ENCODE measurements at regions not wholly inside any gene's neighbourhood (a gene's known extent, or its start where the extent isn't known, plus 50 kb on each side); places are given as distances from the start of the nearest gene placed in this dataset.
"Not testable (repeated sequence)": the region's sequence is repeated elsewhere in the genome, so short reads cannot be mapped to it uniquely, and the experiment has no call there.

DNA sequence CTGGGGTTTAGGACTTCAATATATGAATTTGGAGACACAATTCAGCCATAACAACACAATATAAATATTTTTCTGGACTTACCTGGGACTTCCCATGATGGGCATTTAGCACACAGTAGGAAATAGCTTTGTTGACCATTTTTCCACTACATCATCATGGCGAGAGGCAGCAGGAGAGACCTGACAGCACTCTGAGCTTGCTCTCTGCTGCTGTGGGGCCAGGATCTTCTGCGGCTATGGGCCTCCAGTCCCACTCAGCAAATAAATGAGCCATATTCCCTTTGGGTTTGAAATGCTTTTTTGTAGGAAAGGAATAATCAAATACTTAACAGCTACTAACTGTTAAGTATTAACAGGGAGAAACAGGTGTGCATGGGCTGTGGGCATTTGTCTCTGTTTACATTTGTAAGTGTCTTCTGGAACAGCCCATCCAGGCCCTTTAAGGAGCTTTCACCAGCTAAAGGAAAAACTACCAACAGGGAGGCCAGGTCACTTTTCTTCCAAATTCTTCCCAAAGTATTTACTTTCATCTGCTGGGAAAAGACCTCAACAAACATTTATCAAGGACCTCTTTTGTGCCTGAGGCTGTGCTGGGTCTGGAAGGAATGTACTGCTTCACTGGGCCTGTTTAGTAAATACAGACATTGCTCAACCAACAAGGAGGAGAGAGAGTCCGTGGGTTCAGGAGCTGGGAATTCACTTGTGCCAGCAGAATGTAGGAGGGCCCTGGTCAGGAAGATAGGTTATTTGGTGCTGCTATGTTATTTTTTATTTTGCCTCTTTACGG is 133.2 kb downstream of the LRIG2 start:
- CTCF ChIA-PET, result interaction anchor here (1.1 kb wide), 1 partner anchor 133 kb away, joined by 3 read pairs; the partner anchor contains the start of gene LRIG2
- H3K4me1 Mint-ChIP-seq (ENCODE audit: low read depth), result no peaks in the 10 kb centered on the region
- H3K4me3 Mint-ChIP-seq, result no peak overlapping the region
- intact Hi-C loops (cut with micrococcal nuclease), result no loop called here
- no peak for DNase-seq
- no peaks in the 10 kb centered on the region for H3K36me3 Mint-ChIP-seq
- no peaks in the 10 kb centered on the region for H3K9me3 Mint-ChIP-seq
- no peak overlapping the region for H3K27ac Mint-ChIP-seq
- peaks cover 17% of the 10 kb centered on the region for H3K27me3 Mint-ChIP-seq
- POLR2A ChIA-PET, result no interaction called here

DNA sequence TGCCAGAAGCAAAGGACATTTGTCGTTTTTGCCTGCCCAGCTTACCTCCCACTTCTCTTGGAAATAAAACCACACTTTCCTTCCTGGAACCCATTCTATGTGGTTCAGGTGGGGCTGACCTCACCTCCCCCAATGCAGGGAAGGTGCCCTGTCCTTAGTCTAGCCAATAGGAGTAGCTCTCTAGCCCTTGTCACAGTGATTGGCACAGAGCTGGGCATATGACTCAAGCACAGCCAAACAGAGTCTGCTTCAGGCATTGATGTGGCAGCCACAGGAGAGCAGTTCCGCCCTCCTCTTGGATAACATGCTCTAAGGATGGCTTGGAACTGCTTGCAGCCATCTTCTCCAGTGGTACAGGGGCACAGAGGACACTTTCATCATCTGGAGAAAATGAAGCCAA is 134.0 kb downstream of the LRIG2 start:
- ChIA-PET POLR2A (no interaction called here), CTCF (interaction anchor here (1.1 kb wide), 1 partner anchor 134 kb away, joined by 3 read pairs; the partner anchor contains the start of gene LRIG2)
- H3K9me3 Mint-ChIP-seq, result no peaks in the 10 kb centered on the region
- no peaks in the 10 kb centered on the region for H3K36me3 Mint-ChIP-seq
- intact Hi-C loops (cut with micrococcal nuclease), result no loop called here
- H3K4me3 Mint-ChIP-seq, result no peak overlapping the region
- no peak overlapping the region for H3K27ac Mint-ChIP-seq
- H3K4me1 Mint-ChIP-seq (ENCODE audit: low read depth), result no peaks in the 10 kb centered on the region
- H3K27me3 Mint-ChIP-seq, result peaks cover 21% of the 10 kb centered on the region
- DNase-seq, result no peak

DNA sequence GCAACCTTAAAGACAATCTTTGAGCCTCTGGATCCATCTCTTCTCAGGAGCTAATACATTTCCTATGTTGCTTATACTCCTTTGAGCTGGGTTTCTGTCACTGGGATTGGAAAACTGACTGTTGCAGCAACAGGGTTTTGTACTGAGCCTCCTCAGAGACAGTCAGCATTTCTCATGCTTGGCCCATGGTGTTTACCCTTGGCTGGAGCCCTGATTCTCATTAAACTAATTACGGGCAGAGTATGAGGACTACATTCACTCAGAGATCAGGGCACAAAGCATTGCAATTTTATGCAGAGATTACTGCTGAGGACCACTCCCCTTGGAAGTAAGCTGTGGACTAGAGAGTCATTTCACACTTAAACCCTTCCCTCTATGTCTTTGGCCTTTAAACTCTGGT is 134.5 kb downstream of the LRIG2 start:
- CTCF ChIA-PET, result no interaction called here
- no peaks in the 10 kb centered on the region for H3K9me3 Mint-ChIP-seq
- no peak overlapping the region for H3K4me3 Mint-ChIP-seq
- peaks cover 21% of the 10 kb centered on the region for H3K27me3 Mint-ChIP-seq
- POLR2A ChIA-PET, result no interaction called here
- H3K27ac Mint-ChIP-seq, result no peak overlapping the region
- no peak for DNase-seq
- intact Hi-C loops (cut with micrococcal nuclease), result no loop called here
- H3K36me3 Mint-ChIP-seq, result no peaks in the 10 kb centered on the region
- no peaks in the 10 kb centered on the region for H3K4me1 Mint-ChIP-seq (ENCODE audit: low read depth)

DNA sequence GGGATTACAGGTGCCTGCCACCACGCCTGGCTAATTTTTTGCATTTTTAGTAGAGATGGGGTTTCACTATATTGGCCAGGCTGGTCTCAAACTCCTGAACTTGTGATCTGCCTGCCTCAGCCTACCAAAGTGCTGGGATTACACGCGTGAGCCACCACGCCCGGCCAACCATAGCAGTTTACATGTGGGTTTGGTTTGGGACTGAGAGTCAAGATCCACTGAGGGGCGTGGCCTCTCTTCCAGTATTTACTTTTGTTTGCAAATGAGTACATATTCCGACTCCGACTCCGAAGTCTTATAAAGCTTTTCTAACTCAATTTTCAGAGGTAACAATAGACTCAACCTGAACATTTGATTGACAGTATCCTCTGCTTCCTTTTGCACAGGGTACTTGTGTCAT is 135.4 kb downstream of the LRIG2 start:
- H3K27ac Mint-ChIP-seq; H3K36me3 Mint-ChIP-seq; DNase-seq; intact Hi-C loops (cut with micrococcal nuclease); H3K4me3 Mint-ChIP-seq; H3K4me1 Mint-ChIP-seq (ENCODE audit: low read depth); CTCF ChIA-PET; POLR2A ChIA-PET; H3K9me3 Mint-ChIP-seq: not testable (repeated sequence)
- H3K27me3 Mint-ChIP-seq, result peaks cover 21% of the 10 kb centered on the region

DNA sequence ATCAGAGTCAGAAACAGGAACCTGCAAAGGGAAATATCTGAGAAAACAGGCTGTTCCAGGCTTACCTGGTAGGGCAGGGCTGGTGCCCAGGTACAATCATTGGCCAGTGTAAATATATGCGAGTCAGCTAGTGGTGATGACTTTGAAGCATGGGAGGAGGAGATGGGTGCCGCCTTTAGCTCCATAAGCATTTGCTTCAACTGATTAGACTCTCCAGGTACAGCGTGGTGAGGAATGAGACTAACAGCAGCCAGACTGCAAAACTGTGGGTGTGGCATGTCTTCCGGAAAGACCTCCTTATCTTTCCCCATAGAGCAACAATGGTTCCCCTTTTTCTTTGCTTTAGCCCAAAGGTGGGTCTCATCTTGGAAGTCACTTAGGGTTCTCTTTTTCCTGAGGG is 137.2 kb downstream of the LRIG2 start:
- CTCF ChIA-PET, result no interaction called here

DNA sequence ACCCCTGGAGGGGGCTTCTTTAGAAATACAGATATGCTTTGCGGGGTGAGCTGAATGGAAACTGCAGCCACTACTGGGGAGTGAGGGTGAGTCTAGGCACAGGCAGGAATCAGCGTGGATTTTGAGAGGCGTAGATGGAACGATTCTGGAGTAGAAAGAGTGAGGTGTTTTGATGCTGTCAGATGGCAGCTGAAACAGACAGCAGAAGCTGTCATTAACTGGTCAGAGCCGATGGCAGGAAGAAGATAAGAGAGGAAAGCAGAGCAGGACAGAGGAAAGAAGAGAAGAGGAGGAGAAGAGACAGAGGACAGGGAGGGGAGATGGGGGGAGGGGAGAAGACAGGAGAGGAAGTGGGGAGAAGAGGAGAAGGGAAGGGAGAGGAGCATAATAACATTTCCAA is 138.5 kb downstream of the LRIG2 start:
- ChIA-PET CTCF (interaction anchor here (0.5 kb wide), 1 partner anchor 766 kb away, joined by 4 read pairs; no protein-coding TSS in a partner anchor), POLR2A (no interaction called here)
- Mint-ChIP-seq H3K9me3 (peaks cover 6% of the 10 kb centered on the region), H3K27ac (no peak overlapping the region), H3K4me1 (ENCODE audit: low read depth) (no peaks in the 10 kb centered on the region), H3K36me3 (no peaks in the 10 kb centered on the region), H3K27me3 (peaks cover 14% of the 10 kb centered on the region), H3K4me3 (no peak overlapping the region)
- intact Hi-C loops (cut with micrococcal nuclease), result no loop called here
- no peak for DNase-seq

More for the DNA sequence above, 137.2 kb downstream of the LRIG2 start:
- intact Hi-C loops (cut with micrococcal nuclease), result no loop called here
- Mint-ChIP-seq H3K4me3 (no peak overlapping the region), H3K27me3 (peaks cover 17% of the 10 kb centered on the region), H3K9me3 (peaks cover 4% of the 10 kb centered on the region), H3K36me3 (no peaks in the 10 kb centered on the region), H3K4me1 (ENCODE audit: low read depth) (no peaks in the 10 kb centered on the region), H3K27ac (no peak overlapping the region)
- DNase-seq, result no peak
- POLR2A ChIA-PET, result no interaction called here

DNA sequence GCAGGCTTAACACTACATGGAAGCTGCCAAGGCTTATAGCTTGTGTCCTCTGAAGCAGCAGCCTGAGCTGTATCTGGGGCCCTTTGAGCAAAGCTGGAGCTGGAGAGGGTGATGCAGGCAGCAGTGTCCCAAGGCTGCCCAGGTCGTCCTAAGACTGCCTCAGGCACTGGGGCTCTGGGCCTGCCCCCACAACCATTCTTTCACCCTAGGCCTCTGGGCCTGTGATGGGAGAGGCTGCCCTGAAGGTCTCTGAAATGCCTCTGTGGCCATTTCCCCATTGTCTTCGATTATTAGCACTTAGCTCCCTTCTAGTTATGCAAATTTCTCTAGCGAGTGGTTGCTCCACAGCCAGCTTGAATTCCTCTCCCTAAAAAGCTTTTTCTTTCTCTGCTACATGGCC is 142.0 kb downstream of the LRIG2 start:
- Mint-ChIP-seq H3K9me3 (peaks cover 6% of the 10 kb centered on the region), H3K27me3 (peaks cover 6% of the 10 kb centered on the region), H3K4me3 (no peak overlapping the region), H3K36me3 (no peaks in the 10 kb centered on the region), H3K27ac (no peak overlapping the region), H3K4me1 (ENCODE audit: low read depth) (no peaks in the 10 kb centered on the region)
- ChIA-PET POLR2A (no interaction called here), CTCF (no interaction called here)
- no peak for DNase-seq
- intact Hi-C loops (cut with micrococcal nuclease), result no loop called here

DNA sequence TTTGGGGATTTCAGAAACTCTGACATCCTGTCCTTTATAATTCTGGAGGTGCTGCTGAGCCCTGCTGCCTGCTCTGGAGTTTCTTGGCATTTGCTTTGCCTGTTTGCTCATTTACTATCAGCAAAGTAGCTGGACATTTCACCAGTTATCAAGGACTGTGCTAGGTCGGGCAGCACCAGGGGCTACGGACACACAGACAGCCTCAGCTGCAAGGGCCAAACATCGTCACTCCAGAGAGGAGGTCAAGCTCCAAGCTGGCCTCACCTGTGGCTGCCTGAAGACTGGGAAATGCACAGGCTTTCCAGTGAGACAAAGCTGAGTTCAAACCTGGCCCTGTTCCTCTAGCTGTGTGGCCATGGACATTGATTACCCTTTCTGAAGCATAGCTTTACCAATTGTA is 143.7 kb downstream of the LRIG2 start:
- H3K36me3 Mint-ChIP-seq, result no peaks in the 10 kb centered on the region
- H3K4me1 Mint-ChIP-seq (ENCODE audit: low read depth), result no peaks in the 10 kb centered on the region
- H3K27ac Mint-ChIP-seq, result no peak overlapping the region
- CTCF ChIA-PET, result no interaction called here
- intact Hi-C loops (cut with micrococcal nuclease), result no loop called here
- H3K4me3 Mint-ChIP-seq, result no peak overlapping the region
- peaks cover 6% of the 10 kb centered on the region for H3K9me3 Mint-ChIP-seq
- POLR2A ChIA-PET, result no interaction called here
- peaks cover under 1% of the 10 kb centered on the region for H3K27me3 Mint-ChIP-seq
- DNase-seq, result no peak

DNA sequence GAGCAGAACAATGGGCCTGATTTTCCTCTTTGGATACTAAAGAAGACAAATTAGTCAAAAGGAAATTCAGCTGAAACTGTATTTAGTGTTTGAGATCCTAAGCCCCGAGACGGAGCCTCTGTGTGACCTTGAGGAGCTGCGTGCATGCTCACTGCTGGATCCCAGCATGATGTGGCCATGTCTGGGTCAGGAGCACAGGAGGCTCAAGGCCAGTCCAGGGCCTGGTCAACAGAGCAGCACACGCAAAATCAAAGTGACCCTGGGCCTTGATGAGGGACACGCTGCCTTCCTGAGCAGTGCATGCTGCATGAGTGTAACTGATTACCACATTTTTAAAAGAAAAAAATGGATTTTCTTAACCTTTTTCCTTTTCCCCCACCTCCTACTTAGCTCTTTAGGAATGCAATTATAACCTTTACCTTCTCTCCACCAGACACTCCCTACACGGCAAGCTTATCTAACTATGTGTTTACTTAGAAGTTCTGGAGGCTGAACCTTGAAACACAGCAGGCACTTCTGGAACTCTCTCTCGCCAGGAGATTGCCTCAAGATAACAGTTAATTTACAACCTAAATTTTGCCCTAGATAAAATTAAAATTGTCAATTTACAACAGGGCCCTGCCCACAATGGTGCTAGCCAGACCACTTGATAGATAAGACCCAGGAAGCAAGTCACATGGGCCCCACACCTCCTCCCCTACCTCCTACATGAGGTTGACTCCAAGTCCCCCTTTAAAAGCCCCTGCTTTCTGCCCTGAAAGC is 144.6 kb downstream of the LRIG2 start:
- ChIA-PET CTCF (no interaction called here), POLR2A (no interaction called here)
- Mint-ChIP-seq H3K4me3 (no peak overlapping the region), H3K27me3 (no peaks in the 10 kb centered on the region), H3K27ac (no peak overlapping the region), H3K4me1 (ENCODE audit: low read depth) (no peaks in the 10 kb centered on the region), H3K36me3 (no peaks in the 10 kb centered on the region), H3K9me3 (peaks cover 6% of the 10 kb centered on the region)
- intact Hi-C loops (cut with micrococcal nuclease), result no loop called here
- DNase-seq, result no peak

DNA sequence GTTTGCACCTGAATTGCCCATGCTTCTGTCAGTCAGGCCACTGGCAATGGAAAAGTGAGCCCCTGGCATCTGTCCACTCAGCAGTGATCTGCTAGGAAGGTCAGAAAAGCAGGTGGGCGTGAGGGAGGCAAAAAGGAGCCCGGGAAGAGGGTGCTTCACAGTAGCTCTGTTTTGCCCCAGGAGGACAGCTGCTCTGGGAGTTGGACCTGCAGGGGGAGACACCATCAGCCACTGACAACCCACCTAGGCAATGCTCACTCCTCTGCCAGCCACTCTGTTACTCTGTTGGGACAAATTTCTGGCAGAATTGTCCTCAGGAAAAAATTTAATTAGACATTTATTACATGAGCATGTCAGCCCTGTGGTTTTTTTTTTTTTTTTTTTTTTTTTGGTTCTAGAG is 146.4 kb downstream of the LRIG2 start:
- H3K36me3 Mint-ChIP-seq, result no peaks in the 10 kb centered on the region
- no peak for DNase-seq
- no peak overlapping the region for H3K27ac Mint-ChIP-seq
- no peak overlapping the region for H3K4me3 Mint-ChIP-seq
- ChIA-PET CTCF (no interaction called here), POLR2A (no interaction called here)
- intact Hi-C loops (cut with micrococcal nuclease), result no loop called here
- H3K4me1 Mint-ChIP-seq (ENCODE audit: low read depth), result no peaks in the 10 kb centered on the region
- H3K27me3 Mint-ChIP-seq, result no peaks in the 10 kb centered on the region
- peaks cover 6% of the 10 kb centered on the region for H3K9me3 Mint-ChIP-seq

DNA sequence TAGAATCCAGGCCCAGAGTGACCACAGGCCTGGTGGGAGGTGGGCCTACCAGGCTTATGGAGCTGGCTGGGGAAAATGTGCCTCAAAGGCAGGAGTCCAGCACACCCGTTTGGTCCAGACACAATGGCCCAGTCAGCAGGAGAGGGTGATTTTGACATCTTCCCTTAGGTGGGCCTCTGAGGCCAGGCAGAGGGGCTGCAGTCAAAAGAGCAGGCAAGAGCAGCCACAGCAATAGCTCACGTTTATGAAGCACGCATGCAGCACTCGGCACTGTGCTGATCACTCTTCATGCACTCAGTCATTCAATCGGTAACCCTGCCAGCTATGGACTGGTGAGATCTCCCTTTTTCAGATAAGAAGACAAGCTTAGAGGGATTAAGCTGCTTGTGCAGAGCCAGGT is 146.8 kb downstream of the LRIG2 start:
- DNase-seq, result no peak
- Mint-ChIP-seq H3K36me3 (no peaks in the 10 kb centered on the region), H3K27ac (no peak overlapping the region), H3K4me1 (ENCODE audit: low read depth) (no peaks in the 10 kb centered on the region), H3K4me3 (no peak overlapping the region), H3K27me3 (no peaks in the 10 kb centered on the region), H3K9me3 (peaks cover 6% of the 10 kb centered on the region)
- ChIA-PET CTCF (no interaction called here), POLR2A (no interaction called here)
- intact Hi-C loops (cut with micrococcal nuclease), result no loop called here

DNA sequence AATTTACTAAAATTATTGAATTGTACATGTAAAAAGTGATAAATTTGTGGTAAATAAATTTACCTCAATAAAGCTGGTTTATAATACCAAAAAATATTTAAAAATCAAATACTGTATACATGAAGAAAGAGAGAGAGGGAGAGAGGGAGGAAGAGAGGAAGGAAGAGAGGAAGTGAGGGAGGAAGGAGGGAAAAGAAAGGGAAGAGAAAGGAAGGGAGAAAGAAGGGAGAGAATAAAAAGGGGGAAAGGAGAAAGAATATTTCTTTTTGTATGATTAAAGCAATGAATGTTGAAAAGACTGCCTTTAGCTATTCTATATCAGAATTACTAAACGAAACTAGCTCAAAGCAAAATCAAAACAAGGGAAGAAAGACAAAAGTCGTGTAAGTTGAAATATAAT is 150.0 kb downstream of the LRIG2 start:
- H3K9me3 Mint-ChIP-seq, result no peaks in the 10 kb centered on the region
- intact Hi-C loops (cut with micrococcal nuclease), result no loop called here
- no peak overlapping the region for H3K27ac Mint-ChIP-seq
- DNase-seq, result no peak
- POLR2A ChIA-PET, result no interaction called here
- no peak overlapping the region for H3K4me3 Mint-ChIP-seq
- peaks cover 9% of the 10 kb centered on the region for H3K4me1 Mint-ChIP-seq (ENCODE audit: low read depth)
- CTCF ChIA-PET, result no interaction called here
- peaks cover 8% of the 10 kb centered on the region for H3K27me3 Mint-ChIP-seq
- no peaks in the 10 kb centered on the region for H3K36me3 Mint-ChIP-seq

DNA sequence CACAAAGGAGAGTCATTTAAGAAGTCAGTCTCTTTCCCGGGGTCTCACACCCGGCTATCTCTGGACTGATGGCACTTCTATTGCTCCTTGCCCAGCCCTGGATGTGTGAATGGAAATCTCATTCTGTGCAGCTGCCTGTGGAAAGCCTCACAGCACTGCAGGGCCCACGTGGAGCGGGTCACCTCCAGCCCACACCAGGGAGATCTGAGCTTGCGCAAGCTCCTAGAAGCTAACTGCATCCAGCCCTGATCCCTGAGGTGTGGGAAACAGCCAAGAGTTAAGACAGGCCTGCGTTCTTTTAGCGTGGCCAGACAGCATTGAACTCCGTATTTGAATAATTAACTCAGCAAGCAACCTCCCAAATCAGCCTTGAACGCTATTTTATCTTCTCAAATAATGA is 150.5 kb downstream of the LRIG2 start:
- DNase-seq, result no peak
- Mint-ChIP-seq H3K27ac (no peak overlapping the region), H3K4me1 (ENCODE audit: low read depth) (peaks cover 9% of the 10 kb centered on the region), H3K9me3 (no peaks in the 10 kb centered on the region), H3K36me3 (no peaks in the 10 kb centered on the region), H3K27me3 (peaks cover 12% of the 10 kb centered on the region), H3K4me3 (no peak overlapping the region)
- intact Hi-C loops (cut with micrococcal nuclease), result no loop called here
- ChIA-PET CTCF (no interaction called here), POLR2A (no interaction called here)
